ENCODE measurements at regions not wholly inside any gene's neighbourhood (a gene's known extent, or its start where the extent isn't known, plus 50 kb on each side); places are given as distances from the start of the nearest gene placed in this dataset.

DNA sequence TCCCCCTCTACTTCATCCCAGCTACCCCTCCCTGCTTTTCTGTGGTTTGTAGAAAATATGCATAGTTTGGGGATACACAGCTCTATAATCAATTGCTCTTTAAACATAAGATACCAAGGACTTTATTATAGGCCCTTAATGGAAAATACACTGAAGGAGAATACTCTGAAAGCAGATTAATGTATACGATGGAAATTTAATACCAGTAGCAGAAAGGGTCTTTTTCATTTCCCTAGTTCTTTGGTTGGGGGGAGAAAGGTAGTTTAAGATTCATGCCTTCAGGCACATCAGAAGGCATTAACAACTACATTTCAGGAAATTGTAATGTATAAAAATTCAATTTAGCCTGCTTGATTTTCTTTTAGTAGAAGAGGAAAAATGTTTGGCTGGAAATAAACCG, 452.9 kb upstream of the ZNF608 start:
- TF ChIP-seq CTCF (IDR thresholded peaks at IDR 0.05) (no peak), POLR2A (IDR thresholded peaks at IDR 0.05) (no peak)
